ENCODE measurements at regions not wholly inside any gene's neighbourhood (a gene's known extent, or its start where the extent isn't known, plus 50 kb on each side); places are given as distances from the start of the nearest gene placed in this dataset.
"Not testable (repeated sequence)": the region's sequence is repeated elsewhere in the genome, so short reads cannot be mapped to it uniquely, and the experiment has no call there.

GRCh38 chr10:42177793-42178689, 460.3 kb downstream of the ZNF33B start:
- not testable (repeated sequence) for H3K4me3 ChIP-seq (ENCODE audit: low read depth, low read length)
- DNase-seq (ENCODE audit: low read depth), result peak; percentile 70
- TF ChIP-seq, protein P1, sequence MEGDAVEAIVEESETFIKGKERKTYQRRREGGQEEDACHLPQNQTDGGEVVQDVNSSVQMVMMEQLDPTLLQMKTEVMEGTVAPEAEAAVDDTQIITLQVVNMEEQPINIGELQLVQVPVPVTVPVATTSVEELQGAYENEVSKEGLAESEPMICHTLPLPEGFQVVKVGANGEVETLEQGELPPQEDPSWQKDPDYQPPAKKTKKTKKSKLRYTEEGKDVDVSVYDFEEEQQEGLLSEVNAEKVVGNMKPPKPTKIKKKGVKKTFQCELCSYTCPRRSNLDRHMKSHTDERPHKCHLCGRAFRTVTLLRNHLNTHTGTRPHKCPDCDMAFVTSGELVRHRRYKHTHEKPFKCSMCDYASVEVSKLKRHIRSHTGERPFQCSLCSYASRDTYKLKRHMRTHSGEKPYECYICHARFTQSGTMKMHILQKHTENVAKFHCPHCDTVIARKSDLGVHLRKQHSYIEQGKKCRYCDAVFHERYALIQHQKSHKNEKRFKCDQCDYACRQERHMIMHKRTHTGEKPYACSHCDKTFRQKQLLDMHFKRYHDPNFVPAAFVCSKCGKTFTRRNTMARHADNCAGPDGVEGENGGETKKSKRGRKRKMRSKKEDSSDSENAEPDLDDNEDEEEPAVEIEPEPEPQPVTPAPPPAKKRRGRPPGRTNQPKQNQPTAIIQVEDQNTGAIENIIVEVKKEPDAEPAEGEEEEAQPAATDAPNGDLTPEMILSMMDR (conservative IDR thresholded peaks at IDR 0.05; ENCODE audit: low read depth, low read length), result peak; percentile 43

DNA sequence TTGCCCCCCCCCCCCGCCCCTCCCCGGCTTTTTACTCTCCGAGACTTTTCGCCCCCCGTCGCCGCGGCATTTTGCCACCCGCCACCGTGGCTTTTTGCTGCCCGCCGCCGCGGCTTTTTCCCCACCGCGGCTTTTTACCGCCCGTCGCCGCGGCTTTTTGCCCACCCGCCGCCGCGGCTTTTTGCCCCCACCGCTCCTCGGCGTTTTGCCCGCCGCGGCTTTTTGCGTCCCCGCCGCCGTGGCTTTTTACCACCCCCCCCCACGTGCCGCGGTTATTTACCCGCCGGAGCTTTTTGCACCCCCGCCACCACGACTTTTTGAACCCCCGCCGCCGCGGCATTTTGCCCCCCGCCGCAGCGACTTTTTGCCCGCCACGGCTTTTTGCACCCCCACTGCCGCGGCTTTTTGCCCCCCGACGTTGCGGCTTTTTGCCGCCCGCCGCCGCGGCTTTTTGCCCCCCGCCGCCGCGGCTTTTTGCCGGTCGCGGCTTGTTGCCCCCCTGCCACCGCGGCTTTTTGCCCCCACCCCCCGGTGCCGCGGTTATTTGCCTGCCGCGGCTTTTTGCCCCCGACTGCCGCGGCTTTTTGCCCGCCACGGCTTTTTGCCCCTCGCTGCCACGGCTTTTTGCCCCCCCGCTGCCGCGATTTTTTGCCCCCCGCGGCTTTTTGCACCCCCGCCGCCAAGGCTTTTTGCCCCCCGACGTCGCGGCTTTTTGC, 461.1 kb downstream of the ZNF33B start:
- no peak overlapping the region for H3K4me3 ChIP-seq (ENCODE audit: low read depth, low read length)
- TF ChIP-seq, protein P1 (conservative IDR thresholded peaks at IDR 0.05; ENCODE audit: low read depth, low read length), result no peak
- DNase-seq (ENCODE audit: low read depth), result no peak

GRCh38 chr10:42150428-42151061, 487.8 kb downstream of the ZNF33B start:
- H3K4me3 ChIP-seq (ENCODE audit: low read depth, low read length), result no peak overlapping the region
- TF ChIP-seq, protein P1 (conservative IDR thresholded peaks at IDR 0.05; ENCODE audit: low read depth, low read length), result no peak

GRCh38 chr10:42149722-42150427, 488.5 kb downstream of the ZNF33B start:
- no peak overlapping the region for H3K4me3 ChIP-seq (ENCODE audit: low read depth, low read length)
- no peak for DNase-seq (ENCODE audit: low read depth)
- TF ChIP-seq, protein P1 (conservative IDR thresholded peaks at IDR 0.05; ENCODE audit: low read depth, low read length), result no peak

More at GRCh38 chr10:42150428-42151061, 487.8 kb downstream of the ZNF33B start:
- DNase-seq (ENCODE audit: low read depth), result no peak

GRCh38 chr10:42149027-42149700, 489.2 kb downstream of the ZNF33B start:
- TF ChIP-seq, protein P1 (conservative IDR thresholded peaks at IDR 0.05; ENCODE audit: low read depth, low read length), result no peak
- no peak overlapping the region for H3K4me3 ChIP-seq (ENCODE audit: low read depth, low read length)
- no peak for DNase-seq (ENCODE audit: low read depth)

- H3K4me3 ChIP-seq (ENCODE audit: low read depth, low read length); DNase-seq (ENCODE audit: low read depth): not testable (repeated sequence)
Observed at GRCh38 chr10:42146165-42146564, 492.2 kb downstream of the ZNF33B start.

DNA sequence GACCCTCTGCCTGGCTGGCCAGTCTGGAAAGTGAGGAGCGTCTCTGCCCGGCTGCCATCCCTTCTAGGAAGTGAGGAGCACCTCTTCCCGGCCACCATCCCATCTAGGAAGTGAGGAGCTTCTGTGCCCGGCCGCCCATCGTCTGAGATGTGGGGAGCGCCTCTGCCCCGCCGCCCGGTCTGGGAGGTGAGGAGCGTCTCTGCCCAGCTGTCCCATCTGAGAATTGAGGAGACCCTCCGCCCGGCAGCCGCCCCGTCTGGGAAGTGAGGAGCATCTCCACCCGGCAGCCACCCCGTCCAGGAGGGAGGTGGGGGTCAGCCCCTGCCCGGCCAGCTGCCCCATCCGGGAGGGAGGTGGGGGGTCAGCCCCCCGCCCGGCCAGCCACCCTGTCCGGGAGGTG, 500.3 kb downstream of the ZNF33B start:
- not testable (repeated sequence) for DNase-seq (ENCODE audit: low read depth); H3K4me3 ChIP-seq (ENCODE audit: low read depth, low read length)

All from choroid plexus epithelial cell (primary cell).